HG03159 (cell line): ENCODE measurements at regions not wholly inside any gene's neighbourhood (a gene's known extent, or its start where the extent isn't known, plus 50 kb on each side); places are given as distances from the start of the nearest gene placed in this dataset.

Experiments used
- ATAC-seq: cut with Tn5 transposase; IDR thresholded peaks from one replicate; pipeline ENCODE4 v1.9.1; 2021; ENCODE audit warnings: mild to moderate bottlenecking, moderate library complexity; ENCODE audit not compliant: unreplicated experiment

DNA sequence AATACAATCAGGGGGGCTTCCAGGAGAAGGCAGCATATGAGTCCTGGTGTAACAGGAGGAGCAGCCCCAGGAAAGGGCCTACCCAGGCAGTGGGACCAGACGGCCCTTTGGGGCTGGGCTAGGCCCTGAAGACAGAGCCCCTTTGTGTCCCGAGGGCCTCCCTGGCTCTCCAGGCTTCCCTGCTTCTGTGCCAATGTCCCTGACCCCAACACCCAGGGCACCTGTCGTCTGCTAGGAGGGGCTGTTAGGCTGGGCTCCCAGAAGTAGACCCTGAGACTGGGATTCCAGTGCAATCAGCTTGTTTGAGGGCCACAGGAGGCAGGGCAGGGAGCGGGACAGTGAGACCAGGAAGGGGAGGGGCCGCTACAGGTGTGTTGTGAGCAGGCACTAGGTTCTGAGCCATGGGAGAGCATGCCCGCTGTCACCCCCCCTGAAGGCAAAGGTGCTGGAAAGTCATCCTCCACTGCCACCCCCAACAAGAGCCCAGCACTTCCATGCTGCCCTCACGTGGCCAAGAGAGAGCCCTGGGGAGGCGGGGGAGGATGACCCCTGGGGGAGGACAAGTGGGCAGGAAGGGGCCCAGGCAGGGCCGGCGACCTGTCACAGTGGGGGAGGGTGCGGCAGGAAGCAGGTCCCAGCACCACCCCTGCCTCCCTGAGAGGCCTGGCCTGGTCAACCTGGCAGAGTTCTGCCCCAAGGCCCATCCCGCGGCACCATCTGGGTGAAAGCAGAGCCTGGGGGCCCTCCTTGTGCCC is 64.8 kb downstream of the ADRA2C start:
- no peak for ATAC-seq

DNA sequence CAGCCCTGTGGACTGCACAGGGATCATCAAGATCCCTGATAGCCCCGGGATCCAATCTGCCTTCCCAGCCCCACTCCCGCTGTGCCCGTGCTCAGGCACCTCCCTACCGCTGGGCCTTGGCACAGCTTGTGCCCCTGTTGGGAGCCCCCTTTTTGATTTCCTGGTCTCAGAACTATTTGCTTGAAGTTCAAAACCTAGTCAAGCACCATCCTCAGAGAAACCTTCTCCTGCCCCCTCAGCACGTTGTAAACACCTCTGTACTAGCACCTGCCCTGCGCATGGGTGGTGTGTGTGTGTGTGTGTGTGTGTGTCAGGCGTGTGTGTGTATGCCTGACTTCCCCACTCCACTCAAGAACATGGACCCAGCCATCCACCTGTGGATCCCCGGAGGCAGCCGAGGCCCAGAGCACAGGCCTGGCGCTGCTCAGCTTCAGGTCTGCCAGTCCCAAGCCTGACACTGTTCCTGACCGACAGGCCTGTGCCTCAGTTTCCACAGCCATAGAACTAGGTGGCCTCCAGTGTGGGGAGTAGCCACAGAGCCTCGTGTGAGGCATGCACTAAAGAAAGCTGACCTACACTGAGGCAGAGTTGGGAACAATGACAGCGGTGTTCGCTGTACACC is 65.5 kb downstream of the ADRA2C start:
- no peak for ATAC-seq

DNA sequence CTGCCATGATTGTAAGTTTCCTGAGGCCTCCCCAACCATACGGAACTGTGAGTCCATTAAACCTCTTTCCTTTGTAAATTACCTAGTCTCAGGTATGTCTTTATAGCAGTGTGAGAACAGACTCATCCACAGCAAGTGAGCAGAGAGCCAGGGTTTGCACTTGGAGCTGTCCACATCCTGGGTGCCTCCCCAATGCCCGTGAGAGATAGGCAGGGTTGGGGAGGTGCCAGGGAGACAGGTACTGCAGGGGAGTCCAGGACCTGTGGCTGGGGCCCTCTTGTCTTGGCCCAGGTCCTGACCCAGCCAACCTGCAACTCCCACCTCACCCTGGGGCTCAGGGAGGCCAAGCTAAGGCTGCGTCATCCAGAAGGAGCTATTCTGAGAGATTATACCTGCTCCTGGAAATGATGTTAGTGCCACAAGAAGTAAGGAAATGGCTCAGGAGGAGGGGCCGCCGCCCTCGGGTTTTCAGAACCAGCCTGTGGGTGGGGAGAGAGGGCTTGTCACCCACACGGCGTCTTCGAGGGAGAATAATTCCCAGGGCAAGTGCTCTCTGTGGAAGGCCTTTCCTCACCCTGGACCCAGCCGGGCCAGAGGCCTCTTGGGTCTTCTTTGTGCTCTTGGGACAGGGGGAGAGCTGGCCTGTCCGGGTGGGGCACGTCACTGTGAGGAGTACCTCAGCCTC is 66.5 kb downstream of the ADRA2C start:
- no peak for ATAC-seq

DNA sequence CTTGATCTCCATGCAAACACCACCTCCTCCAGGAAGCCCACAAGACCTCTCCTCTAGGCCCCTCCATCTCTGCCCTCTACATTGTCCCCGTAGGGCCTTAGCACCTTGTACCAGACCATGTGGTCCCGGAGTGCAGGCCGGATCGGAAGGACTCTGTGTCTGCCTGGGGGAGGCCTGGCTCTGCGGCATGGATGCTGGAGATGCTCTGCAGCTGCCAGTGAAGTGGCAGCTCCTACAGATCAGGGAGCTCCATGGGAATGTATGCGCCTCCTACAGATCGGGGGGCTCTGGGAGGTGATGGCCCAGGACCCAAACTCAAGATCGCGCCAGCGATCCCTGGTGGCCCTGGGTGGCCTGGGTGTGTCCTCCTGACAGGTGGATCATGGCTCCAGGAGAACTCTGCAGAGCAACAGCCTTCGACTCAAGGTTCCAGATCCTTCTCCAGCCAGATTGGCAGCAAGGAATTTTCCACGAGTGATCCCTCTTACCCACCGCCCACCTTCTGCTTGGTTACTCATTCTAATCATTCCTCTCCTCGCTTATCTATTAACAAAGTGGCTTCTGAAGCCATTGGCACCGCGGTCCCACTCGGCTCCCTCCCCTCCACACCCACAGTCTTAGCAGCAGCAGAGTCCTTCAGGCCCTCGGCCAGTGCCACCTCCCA is 67.3 kb downstream of the ADRA2C start:
- no peak for ATAC-seq

DNA sequence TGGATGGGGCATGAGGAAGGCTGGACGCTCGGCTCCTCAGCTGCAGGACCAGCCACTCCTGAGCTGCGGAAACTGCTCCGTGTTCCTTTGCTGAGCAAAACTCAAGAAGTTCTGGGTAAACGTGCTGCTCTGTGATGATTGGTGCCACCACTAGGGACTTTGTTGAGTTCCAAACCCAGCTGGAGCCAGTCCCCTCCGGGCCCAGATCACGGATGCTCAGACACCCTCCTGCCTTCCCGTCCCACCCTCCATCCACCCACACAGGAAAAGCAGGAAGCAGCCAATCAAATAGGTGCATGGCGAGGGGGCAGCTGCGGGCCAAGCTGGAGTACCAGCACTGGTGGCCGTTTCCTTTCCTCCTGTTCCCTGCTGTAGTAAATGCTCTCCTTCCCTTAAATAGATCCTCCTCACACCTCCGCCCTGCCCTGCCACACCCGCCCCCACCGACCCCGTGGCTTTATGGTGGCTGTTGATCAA is 68.0 kb downstream of the ADRA2C start:
- no peak for ATAC-seq

DNA sequence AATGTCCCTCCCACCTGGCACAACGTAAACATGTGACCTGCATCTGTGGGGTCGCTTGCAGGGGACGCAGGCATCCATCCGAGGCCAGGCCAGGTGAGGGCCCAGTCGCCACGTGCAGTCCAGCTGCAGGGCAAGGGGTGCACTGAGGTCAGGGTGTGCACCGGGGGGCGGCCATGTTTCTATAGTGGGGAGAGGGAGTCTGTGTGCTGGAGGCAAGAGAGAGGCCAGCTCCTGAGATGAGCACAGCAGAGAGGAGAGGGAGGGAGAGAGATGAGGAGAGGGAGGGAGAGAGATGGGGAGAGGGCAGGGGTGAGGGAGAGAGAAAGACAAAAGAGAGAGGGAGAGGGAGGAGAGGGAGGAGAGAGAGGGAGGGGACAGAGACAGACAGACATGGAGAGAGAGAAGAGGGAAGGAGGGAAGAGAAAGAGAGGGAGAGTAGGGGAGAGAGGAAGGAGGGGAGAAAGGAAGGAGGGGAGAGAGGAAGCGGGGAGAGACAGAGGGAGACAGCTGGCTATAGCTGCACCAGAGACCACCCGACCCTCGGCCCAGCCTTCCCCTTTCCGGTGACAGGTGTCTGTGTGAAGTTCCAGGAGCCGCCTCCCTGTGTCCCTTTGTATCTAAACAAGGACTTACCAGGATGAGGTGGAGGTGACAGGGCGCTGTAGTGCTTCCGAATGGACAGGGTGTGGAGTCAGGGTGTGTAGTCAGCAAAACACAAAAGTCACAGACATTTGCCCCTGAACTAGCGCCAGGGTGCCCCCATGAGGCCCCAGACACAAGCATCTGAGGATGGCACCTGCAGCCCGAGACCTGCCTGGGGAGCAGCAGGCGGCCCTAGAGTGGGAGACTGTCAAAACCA is 68.7 kb downstream of the ADRA2C start:
- no peak for ATAC-seq

DNA sequence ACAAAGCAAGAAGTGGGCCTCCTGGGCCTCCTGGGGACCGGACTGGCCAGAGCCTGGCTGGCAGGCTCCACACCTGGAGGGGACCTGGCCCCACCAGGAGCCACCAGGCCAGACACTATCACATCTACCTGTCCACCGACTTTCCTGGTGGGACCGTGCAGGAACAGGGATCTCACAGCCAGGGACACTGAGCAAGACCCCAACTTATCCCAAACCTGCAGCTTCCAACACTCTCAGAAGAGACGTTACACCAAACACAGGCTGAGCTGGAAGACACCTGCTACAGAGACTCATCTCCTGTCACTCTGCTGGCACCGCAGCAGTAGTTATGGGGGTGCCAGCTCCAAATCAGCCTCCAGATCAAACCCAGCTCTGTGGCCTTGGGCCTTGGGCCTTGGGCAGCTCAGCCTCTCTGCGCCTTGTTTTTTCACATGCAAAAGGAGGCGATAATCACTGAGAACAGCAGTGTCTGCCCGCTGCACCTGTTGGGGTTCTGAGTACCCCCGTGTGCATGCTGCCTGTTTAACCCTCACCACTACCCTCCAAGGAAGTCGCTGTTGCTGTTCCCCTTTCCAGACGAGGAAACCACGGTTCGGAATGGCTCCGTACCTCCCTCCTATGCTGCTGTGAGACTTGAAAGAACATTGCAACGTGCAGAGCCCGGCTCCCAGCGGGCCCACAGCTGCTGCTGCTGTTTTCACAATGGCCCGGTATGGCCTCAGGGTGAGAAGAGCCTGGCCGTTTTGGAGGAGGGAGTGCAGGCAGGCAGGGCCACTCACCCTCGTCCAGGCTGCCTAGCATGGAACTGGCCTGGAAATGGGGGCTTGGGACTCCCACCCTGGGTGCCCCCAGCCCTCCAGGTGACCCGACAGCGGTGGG is 69.6 kb downstream of the ADRA2C start:
- no peak for ATAC-seq

DNA sequence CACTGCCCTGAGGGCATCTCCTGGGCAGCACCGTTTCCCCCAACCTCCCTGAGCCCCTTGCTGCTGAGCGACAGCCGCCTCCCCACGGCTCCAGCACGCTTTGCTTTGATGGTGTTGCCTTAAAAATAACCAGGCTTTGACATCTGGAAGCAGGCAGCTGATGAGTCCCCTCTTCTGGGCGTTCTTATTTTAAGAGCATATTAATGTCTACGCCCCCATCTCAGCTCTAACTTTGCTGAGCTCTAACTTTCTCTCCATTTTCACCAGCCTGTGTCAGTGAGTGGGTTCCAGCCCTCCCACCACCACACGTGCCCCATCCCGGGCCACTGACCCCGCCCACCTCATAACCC is 70.2 kb downstream of the ADRA2C start:
- no peak for ATAC-seq

DNA sequence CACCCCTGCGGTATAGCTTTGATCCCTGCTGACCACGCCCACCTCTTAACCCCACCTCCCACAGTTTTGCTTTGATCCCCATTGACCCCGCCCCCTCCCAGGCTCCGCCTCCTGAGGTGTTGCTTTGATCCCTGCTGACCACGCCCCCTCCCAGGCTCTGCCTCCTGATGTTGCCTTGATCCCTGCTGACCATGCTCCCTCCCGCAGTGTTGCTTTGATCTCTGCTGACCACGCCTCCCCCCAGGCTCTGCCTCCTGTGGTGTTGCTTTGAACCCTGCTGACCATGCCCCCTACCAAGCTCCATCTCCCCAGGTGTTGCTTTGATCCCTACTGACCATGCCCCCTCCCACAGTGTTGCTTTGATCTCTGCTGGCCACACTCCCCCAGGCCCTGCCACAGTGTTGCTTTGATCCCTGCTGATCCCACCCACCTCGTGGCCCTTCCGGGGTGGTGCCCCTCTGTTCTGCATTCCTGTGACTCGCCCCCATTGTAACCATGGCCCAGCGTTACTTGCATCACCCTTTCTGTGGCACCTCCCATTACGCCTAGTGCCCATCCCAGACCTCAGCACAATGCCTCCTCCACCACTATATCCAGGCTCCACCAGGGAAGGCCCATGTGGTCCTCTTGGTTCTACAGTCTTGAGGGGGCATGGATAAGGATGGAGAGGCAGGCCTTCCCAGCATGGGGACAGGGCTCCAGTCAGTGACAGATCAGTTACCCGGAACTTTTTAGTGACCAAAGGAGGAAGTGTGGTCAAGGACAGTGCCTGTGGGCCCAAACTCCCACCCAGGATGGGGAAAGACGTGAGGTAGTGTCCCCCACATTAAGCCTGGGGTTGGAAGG is 70.8 kb downstream of the ADRA2C start:
- no peak for ATAC-seq

DNA sequence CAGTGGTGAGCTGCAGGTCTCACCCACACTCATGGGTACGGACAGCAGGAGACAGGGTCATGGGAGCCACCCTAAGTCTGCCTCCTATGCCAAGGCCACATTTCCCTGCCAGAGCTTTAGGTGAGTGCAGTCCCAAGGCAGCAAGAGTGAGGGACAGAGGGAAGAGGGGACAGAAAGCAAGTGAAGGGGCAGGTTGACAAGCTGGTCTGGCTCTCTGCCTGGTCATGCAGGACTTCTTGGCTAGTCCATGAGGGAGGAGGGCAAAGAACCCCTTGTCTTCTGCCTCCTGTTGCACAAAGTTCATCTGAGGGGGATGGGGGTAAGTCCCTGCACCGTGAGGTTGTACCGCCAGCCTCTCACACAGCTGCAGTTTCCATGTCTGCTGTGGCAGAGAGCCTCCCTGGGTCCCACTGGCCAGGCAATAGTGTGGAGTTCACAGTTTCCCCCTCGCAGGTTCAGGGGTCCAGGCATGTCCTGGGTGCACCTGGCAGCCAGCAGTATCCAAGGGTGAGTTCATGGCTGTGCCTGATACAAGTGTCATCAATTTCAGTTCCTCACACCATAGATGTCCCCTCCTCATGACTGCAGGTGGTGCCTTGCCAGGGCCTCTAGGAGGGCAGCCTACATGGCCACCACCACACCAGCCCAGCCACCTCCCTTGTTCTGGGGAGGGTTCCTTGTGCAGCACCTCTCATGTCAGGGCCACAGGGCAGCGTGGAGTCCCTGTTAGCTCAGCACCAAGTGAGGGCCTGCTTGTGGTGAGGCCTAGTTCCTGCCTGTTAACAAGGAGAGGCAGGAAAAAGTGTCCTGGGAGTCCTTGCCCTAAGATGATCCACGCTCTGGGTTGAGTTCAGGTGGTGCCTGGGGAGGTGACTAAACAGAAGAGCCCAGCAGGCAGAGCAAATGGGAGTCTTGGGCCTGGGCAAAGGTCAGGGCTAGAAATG is 72.5 kb downstream of the ADRA2C start:
- no peak for ATAC-seq

DNA sequence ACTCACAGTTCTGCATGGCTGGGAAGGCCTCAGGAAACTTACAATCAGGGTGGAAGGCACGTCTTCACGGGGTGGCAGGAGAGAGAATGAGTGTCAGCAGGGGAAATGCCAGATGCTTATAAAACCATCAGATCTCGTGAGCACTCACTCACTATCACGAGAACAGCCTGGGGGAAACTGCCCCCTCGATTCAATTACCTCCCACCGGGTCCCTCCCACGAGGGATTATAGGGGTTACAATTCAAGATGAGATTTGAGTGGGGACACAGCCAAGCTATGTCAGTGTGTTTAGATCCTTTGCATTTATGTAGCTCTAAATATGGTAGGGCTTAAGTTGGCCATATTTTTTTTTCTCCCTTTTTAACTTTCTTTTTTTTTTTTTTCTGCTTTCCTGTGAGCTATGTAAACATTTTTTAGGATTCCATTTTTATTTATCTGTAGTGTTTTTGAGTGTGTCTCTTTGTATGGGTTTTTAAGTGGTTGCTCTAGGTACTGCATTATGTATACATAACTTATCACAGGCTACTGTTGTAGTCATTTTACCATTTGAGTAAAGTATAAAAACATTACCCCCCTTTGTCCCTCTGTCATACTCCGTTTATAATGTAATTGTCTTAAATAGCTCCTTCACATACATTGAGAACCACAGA is 79.0 kb downstream of the ADRA2C start:
- no peak for ATAC-seq

DNA sequence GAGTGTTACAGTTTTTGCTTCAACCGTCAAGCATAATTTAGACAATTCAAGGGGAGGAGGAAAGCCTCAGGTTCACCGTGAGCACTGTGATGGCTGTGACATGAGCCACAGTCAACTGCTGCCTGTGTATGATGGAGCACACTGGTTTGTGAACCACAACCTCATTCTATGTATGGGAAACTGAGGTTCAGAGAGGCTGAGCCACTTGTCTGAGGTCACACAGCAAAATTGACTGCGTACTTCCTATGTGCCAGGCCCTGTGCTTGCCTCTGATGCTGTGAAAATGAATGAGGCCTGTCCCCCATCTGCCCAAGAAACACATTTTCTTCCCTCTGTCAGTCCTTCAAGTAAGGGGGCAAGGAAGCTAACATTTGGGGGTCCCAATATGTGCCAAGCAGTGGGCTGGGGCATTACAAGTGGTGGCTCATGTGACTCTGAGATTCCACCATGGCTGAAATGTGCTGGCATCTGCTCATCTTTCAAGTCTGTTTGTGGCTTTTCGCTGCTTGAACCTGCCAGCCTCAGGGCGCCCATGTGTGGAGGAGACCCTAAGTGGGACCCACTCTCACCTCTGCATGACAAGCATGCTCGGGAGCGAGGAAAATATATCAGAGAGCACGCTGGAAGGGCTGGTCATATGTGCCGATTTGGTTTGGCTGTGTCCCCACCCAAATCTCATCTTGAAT is 79.7 kb downstream of the ADRA2C start:
- ATAC-seq: no peak

DNA sequence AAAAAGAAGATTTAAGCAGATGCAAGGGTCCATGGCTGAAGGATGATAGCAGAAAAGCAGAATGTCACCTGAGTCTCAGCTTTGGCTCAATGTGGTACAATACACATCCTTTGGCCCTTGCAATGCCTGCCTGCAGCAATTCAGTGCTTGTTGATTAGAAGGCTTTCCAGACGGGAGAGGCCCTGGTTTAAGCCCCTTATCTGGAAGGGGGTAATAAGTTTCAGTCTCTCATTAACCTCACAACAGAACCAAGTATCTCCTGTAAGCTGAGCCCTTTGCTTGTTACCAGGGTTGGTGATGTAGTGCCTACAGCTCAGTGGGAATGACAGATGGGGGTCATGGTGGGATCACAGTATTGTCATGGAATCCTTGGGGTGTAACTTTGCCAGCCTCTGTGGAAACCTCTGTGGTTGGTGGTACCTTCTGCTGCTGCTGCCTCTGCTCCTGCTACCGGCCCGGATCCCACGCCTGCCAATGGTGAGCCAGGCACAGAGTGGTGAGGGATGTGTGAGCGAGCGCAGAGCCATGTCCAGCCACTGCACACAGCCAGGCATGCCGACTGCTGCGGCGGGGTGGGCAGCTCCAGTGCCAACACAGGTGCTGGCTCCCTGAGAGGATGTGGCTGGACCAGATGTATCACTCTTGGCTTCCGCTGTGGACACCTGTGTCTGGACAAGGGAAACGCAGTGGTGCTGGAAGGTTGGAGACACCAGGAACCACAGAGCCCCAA is 81.2 kb downstream of the ADRA2C start:
- no peak for ATAC-seq

DNA sequence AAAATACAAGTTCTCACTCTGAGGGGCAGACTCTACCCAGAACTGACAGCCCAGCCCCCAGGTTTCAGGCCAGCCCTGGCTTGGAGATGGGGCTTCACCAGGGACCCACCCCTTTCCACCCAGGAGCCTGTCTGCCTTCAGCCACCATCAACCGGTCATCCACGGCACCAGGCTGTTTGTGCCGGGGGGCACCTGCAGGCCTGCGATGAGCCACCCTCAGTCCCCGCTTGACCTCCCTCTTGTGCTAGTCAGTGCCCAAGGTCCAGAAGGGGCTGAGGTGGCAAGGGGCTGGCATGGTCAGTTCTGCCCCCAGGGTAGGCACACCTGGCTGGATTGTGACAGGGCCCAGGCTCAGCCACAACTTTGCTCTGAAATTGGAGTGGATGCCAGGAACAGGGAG is 82.1 kb downstream of the ADRA2C start:
- no peak for ATAC-seq

DNA sequence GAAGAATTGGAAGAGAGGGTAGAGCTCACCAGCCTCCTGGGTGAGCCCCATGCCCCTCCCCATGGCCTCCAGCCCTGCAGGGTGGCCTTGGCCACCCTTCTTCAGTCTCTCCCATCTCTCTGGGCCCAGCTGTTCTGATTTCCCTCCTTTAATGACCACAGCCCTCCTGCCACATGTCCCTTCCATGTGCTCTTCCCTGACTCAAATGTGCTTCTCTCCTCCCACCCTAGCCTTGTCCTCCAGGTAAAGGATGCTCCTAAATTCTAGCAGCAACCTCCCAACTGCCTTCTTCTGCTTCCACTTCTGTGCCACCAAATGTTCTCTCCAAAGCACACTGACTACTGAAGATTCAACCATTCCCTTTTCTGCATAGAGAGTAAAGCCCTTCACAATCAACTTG is 83.0 kb downstream of the ADRA2C start:
- no peak for ATAC-seq

DNA sequence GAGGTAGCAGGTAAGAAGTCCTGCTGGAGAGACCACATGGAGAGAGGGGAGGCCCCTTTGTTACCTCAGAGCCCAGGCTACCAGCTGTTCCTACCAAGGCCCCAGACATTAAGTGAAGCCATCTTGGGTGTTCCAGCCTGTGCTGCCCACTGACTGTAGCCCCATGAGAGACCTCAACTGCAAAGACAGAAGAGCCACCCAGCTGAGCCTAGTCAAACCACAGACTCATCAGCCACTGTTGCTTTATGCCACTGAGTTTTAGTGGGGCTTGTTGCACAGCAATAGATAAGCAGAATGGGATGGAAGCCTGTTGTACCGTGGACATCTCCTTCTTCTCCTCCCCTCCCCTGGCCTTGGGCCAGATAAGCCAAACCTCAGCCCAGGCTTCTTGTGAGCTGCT is 83.9 kb downstream of the ADRA2C start:
- ATAC-seq: no peak
